RWPE1 (cell line): ENCODE measurements at regions not wholly inside any gene's neighbourhood (a gene's known extent, or its start where the extent isn't known, plus 50 kb on each side); places are given as distances from the start of the nearest gene placed in this dataset.

Source experiments
- CTCF ChIA-PET: fragments of 350-600 bp; sonication (Branson Sonifier 250); formaldehyde crosslinking; extraction: SDS; loops from one replicate; lab custom pipeline; 2021; lab: Yijun Ruan, JAX
- POLR2A ChIA-PET: fragments of 400-600 bp; formaldehyde crosslinking; extraction: SDS; loops from one replicate; lab custom pipeline; 2020; ENCODE audit warnings: antibody characterized with exemption; ENCODE audit not compliant: low non-redundant PET; lab: Yijun Ruan, JAX
- DNase-seq: peaks from one replicate; pipeline ENCODE4 v3.0.0; 2012; ENCODE audit warnings: low spot score
- H3K27ac ChIP-seq: fragments of 450-650 bp; 2 replicates; pipeline ENCODE4 v1.5.1; 2017
- TF ChIP-seq, protein P1 (sequence below): fragments of 450-650 bp; conservative IDR thresholded peaks from 2 replicates; pipeline ENCODE4 v1.5.1; 2017; ENCODE audit warnings: low read depth, mild to moderate bottlenecking

GRCh38 chr11:93032580-93032979 lies 63.1 kb downstream of the MTNR1B start:
- POLR2A ChIA-PET = no interaction called here
- no peak overlapping the region for H3K27ac ChIP-seq
- CTCF ChIA-PET = no interaction called here
- TF ChIP-seq, protein P1, sequence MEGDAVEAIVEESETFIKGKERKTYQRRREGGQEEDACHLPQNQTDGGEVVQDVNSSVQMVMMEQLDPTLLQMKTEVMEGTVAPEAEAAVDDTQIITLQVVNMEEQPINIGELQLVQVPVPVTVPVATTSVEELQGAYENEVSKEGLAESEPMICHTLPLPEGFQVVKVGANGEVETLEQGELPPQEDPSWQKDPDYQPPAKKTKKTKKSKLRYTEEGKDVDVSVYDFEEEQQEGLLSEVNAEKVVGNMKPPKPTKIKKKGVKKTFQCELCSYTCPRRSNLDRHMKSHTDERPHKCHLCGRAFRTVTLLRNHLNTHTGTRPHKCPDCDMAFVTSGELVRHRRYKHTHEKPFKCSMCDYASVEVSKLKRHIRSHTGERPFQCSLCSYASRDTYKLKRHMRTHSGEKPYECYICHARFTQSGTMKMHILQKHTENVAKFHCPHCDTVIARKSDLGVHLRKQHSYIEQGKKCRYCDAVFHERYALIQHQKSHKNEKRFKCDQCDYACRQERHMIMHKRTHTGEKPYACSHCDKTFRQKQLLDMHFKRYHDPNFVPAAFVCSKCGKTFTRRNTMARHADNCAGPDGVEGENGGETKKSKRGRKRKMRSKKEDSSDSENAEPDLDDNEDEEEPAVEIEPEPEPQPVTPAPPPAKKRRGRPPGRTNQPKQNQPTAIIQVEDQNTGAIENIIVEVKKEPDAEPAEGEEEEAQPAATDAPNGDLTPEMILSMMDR = no peak
- no peak for DNase-seq

- TF ChIP-seq, protein P1 = no peak
- no peak overlapping the region for H3K27ac ChIP-seq
- ChIA-PET CTCF (no interaction called here), POLR2A (no interaction called here)
- no peak for DNase-seq
Observed at GRCh38 chr11:93033093-93033492, 63.6 kb downstream of the MTNR1B start.

- no peak for DNase-seq
- TF ChIP-seq, protein P1 = no peak
- POLR2A ChIA-PET = no interaction called here
- H3K27ac ChIP-seq = no peak overlapping the region
- CTCF ChIA-PET = no interaction called here
Observed at GRCh38 chr11:93034031-93034722, 64.7 kb downstream of the MTNR1B start.

DNA sequence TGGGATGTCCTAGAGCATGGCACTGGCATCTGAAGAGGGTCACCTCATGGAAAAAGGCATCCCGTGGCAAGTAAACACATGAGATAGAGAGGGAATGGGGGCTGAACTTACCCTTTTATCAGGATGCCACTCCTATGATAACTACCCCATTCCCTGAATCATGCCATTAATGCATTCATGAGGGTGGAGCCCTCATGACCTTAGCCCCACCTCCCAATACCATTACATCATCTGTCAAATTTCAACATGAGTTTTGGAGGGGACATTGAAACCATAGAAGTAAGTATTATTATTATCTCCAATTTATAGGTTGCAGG lies 65.2 kb downstream of the MTNR1B start:
- POLR2A ChIA-PET = no interaction called here
- TF ChIP-seq, protein P1 = no peak
- no peak overlapping the region for H3K27ac ChIP-seq
- CTCF ChIA-PET = no interaction called here
- DNase-seq = no peak

- no peak for DNase-seq
- ChIA-PET POLR2A (no interaction called here), CTCF (no interaction called here)
- TF ChIP-seq, protein P1 = no peak
- H3K27ac ChIP-seq = no peak overlapping the region
Observed at GRCh38 chr11:93038521-93038920, 69.1 kb downstream of the MTNR1B start.

GRCh38 chr11:93039531-93040240 lies 70.2 kb downstream of the MTNR1B start:
- POLR2A ChIA-PET = no interaction called here
- no peak overlapping the region for H3K27ac ChIP-seq
- TF ChIP-seq, protein P1 = no peak
- DNase-seq = no peak
- CTCF ChIA-PET = no interaction called here
